IMR-90 (cell line): ENCODE measurements at regions not wholly inside any gene's neighbourhood (a gene's known extent, or its start where the extent isn't known, plus 50 kb on each side); places are given as distances from the start of the nearest gene placed in this dataset.

Source experiments
- ATAC-seq: fragments of 200-7000 bp; cut with Tn5 transposase; 2 replicates; pipeline ENCODE4 v1.9.1; 2020; ENCODE audit warnings: low read depth, mild to moderate bottlenecking, moderate library complexity
- BruUV-seq: library from RNA; stranded (reverse); fragments of 400-500 nt; replicated peaks from 2 replicates; lab custom pipeline; 2021; lab: Mats Ljungman, UMichigan
- CTCF ChIA-PET: fragments of 300-600 bp; formaldehyde crosslinking; extraction: SDS; loops from one replicate; lab custom pipeline; 2021; ENCODE audit warnings: antibody characterized with exemption; lab: Yijun Ruan, JAX
- POLR2A ChIA-PET: fragments of 300-600 bp; sonication (Branson Sonifier 250); formaldehyde crosslinking; loops from one replicate; lab custom pipeline; 2022; ENCODE audit warnings: antibody characterized with exemption; ENCODE audit not compliant: unreplicated experiment; lab: Charles Lee
- DNase-seq: peaks from one replicate; pipeline ENCODE4 v3.0.0; 2013
- H2AFZ ChIP-seq: replicated peaks from 2 replicates; pipeline ENCODE3; 2013; ENCODE audit warnings: low read length, mild to moderate bottlenecking; ENCODE audit not compliant: poor library complexity
- H2AK5ac ChIP-seq: 2 replicates; pipeline ENCODE4 v1.6.1; 2013; ENCODE audit warnings: low read depth, low read length, inconsistent platforms
- H2AK9ac ChIP-seq: replicated peaks from 2 replicates; pipeline ENCODE3; 2013; ENCODE audit warnings: mild to moderate bottlenecking, low read depth, low read length, moderate library complexity; ENCODE audit not compliant: poor library complexity
- H2BK120ac ChIP-seq: 2 replicates; pipeline ENCODE4 v1.6.1; 2013; ENCODE audit warnings: low read depth, low read length, inconsistent platforms
- H2BK15ac ChIP-seq: 3 replicates; pipeline ENCODE4 v1.6.1; 2013; ENCODE audit warnings: low read depth, low read length, inconsistent platforms
- H2BK20ac ChIP-seq: 2 replicates; pipeline ENCODE4 v1.6.1; 2013; ENCODE audit warnings: low read depth, mild to moderate bottlenecking, inconsistent platforms, low read length, moderate library complexity
- H2BK5ac ChIP-seq: 2 replicates; pipeline ENCODE4 v1.6.1; 2013; ENCODE audit warnings: mild to moderate bottlenecking, low read depth, low read length, inconsistent platforms; ENCODE audit not compliant: poor library complexity, severe bottlenecking
- H3K14ac ChIP-seq: replicated peaks from 2 replicates; pipeline ENCODE4 v1.6.1; 2013; ENCODE audit warnings: low read depth, low read length, inconsistent platforms
- H3K18ac ChIP-seq: 2 replicates; pipeline ENCODE4 v1.6.1; 2013; ENCODE audit warnings: low read depth, low read length, control low read depth
- H3K23ac ChIP-seq: 2 replicates; pipeline ENCODE4 v1.6.1; 2013; ENCODE audit warnings: low read depth, low read length, inconsistent platforms
- H3K27ac ChIP-seq: 2 replicates; pipeline ENCODE4 v1.5.1; 2013; ENCODE audit warnings: mild to moderate bottlenecking, control low read depth, low read length; ENCODE audit not compliant: insufficient read depth
- H3K27me3 ChIP-seq: 2 replicates; pipeline ENCODE4 v1.6.1; 2013; ENCODE audit warnings: low read length; ENCODE audit not compliant: control insufficient read depth, insufficient read depth
- H3K36me3 ChIP-seq: 2 replicates; pipeline ENCODE4 v1.6.1; 2013; ENCODE audit warnings: low read length, mixed read lengths; ENCODE audit not compliant: control insufficient read depth, insufficient read depth
- H3K4ac ChIP-seq: 2 replicates; pipeline ENCODE4 v1.6.1; 2013; ENCODE audit warnings: low read depth, low read length, inconsistent platforms
- H3K4me1 ChIP-seq: 2 replicates; pipeline ENCODE4 v1.6.1; 2013; ENCODE audit warnings: low read length, mixed read lengths; ENCODE audit not compliant: control insufficient read depth, insufficient read depth
- H3K4me2 ChIP-seq: 2 replicates; pipeline ENCODE4 v1.6.1; 2013; ENCODE audit warnings: low read depth, mild to moderate bottlenecking, control low read depth, low read length, moderate library complexity
- H3K4me3 ChIP-seq: 2 replicates; pipeline ENCODE4 v1.5.1; 2013; ENCODE audit warnings: low read depth, mild to moderate bottlenecking, control low read depth, low read length, moderate library complexity; ENCODE audit not compliant: insufficient read depth
- H3K56ac ChIP-seq: 2 replicates; pipeline ENCODE4 v1.6.1; 2013; ENCODE audit warnings: low read length, inconsistent platforms; ENCODE audit not compliant: insufficient read depth; ENCODE audit errors: extremely low read depth
- H3K79me1 ChIP-seq, 2 experiments: 2 replicates each; pipeline ENCODE4 v1.6.1; 2013; ENCODE audit warnings: low read length in 2 of 2, inconsistent platforms in 1 of 2, low read depth in 1 of 2
- H3K9ac ChIP-seq: 2 replicates; pipeline ENCODE4 v1.6.1; 2013; ENCODE audit warnings: low read depth, low read length, control low read depth
- H3K9me1 ChIP-seq: 2 replicates; pipeline ENCODE4 v1.6.1; 2013; ENCODE audit warnings: low read length, inconsistent platforms; ENCODE audit not compliant: insufficient read depth
- H3K9me3 ChIP-seq: 2 replicates; pipeline ENCODE4 v1.6.1; 2013; ENCODE audit warnings: low read length; ENCODE audit not compliant: control insufficient read depth, insufficient read depth
- H4K20me1 ChIP-seq: 2 replicates; pipeline ENCODE4 v1.6.1; 2013; ENCODE audit warnings: low read length, inconsistent platforms; ENCODE audit not compliant: insufficient read depth
- H4K5ac ChIP-seq: 2 replicates; pipeline ENCODE4 v1.6.1; 2013; ENCODE audit warnings: mild to moderate bottlenecking, low read depth, low read length, control low read depth
- H4K8ac ChIP-seq, 2 experiments: 2 replicates each; pipeline ENCODE4 v1.6.1; 2013; ENCODE audit warnings: low read depth in 2 of 2, low read length in 2 of 2, control low read depth in 1 of 2, inconsistent platforms in 1 of 2
- H4K91ac ChIP-seq: 2 replicates; pipeline ENCODE4 v1.6.1; 2013; ENCODE audit warnings: low read depth, low read length, inconsistent platforms; ENCODE audit not compliant: insufficient read depth
- CEBPB ChIP-seq: IDR thresholded peaks from 2 replicates; pipeline ENCODE4 v1.6.1; 2012; ENCODE audit warnings: low read depth, low read length, improper control_type of control experiment
- CHD1 ChIP-seq: IDR thresholded peaks from 2 replicates; pipeline ENCODE4 v1.6.1; 2012; ENCODE audit warnings: low read depth, low read length, improper control_type of control experiment
- MAFK ChIP-seq: IDR thresholded peaks from 2 replicates; pipeline ENCODE4 v1.6.1; 2012; ENCODE audit warnings: low read depth, low read length, improper control_type of control experiment
- RAD21 ChIP-seq: IDR thresholded peaks from 2 replicates; pipeline ENCODE4 v1.6.1; 2012; ENCODE audit warnings: low read length, improper control_type of control experiment
- WGBS, 2 experiments: methylation state at CpG; one replicate each; pipeline versions ENCODE4 v1.1.5 to v1.1.7; 2013; ENCODE audit warnings: missing lambda C conversion rate in 2 of 2; ENCODE audit not compliant: insufficient read length in 1 of 2; ENCODE audit errors: extremely low coverage in 2 of 2; 5-methylcytosine and 5-hydroxymethylcytosine counted together
- dilution Hi-C: fragments of 300-500 bp; cut with HindIII; formaldehyde crosslinking; loops from one replicate; pipeline ENCODE4 v1.14.3; 2018; ENCODE audit warnings: low sequenced_read_pairs; ENCODE audit not compliant: unreplicated experiment
- in situ Hi-C: fragments of 300-500 bp; cut with MboI; formaldehyde crosslinking; loops from 3 replicates; pipeline ENCODE4 v1.14.3; 2019; ENCODE audit warnings: low sequenced_read_pairs, inconsistent platforms, mixed read lengths
- intact Hi-C: fragments of 100-400 bp; cut with micrococcal nuclease; formaldehyde crosslinking; loops from 2 replicates; pipeline ENCODE4 v1.10.0; 2022

- intact Hi-C loops: no loop called here
- ATAC-seq: no peak
- no peak overlapping the region for H3K14ac ChIP-seq
These were observed 868.1 kb upstream of the CDH9 start for GRCh38 chr5:27906481-27906880.

More at GRCh38 chr5:27906481-27906880, 868.1 kb upstream of the CDH9 start:
- TF ChIP-seq RAD21: no peak
- no peak for TF ChIP-seq MAFK
- no peak for TF ChIP-seq CEBPB
- TF ChIP-seq CHD1: no peak
- in situ Hi-C loops (no loop called here), dilution Hi-C loops (no loop called here)
- H3K56ac ChIP-seq: no peak overlapping the region
- POLR2A ChIA-PET: no interaction called here
- no peak overlapping the region for H2BK20ac ChIP-seq
- no peak overlapping the region for H4K5ac ChIP-seq
- H3K27me3 ChIP-seq: no peaks in the 10 kb centered on the region
- H4K91ac ChIP-seq: no peak overlapping the region
- H2AFZ ChIP-seq: no peak overlapping the region
- no peak overlapping the region for H3K9ac ChIP-seq
- H3K23ac ChIP-seq: no peak overlapping the region
- H3K18ac ChIP-seq: no peak overlapping the region
- no peaks in the 10 kb centered on the region for H3K9me1 ChIP-seq
- H2BK5ac ChIP-seq: no peak overlapping the region
- H2AK9ac ChIP-seq: no peak overlapping the region
- H2BK120ac ChIP-seq: no peak overlapping the region
- no CpG with 5 or more reads among the region's 2 CpGs for WGBS, 2 experiments
- H4K20me1 ChIP-seq: no peaks in the 10 kb centered on the region
- H3K27ac ChIP-seq: no peak overlapping the region
- H3K4me3 ChIP-seq: no peak overlapping the region
- BruUV-seq: no TSS peak
- H3K36me3 ChIP-seq: no peaks in the 10 kb centered on the region
- CTCF ChIA-PET: no interaction called here
- no peak overlapping the region for H4K8ac ChIP-seq
- 0 out of 2 replicates have a peak, but pooled peaks cover 1% of the 10 kb centered on the region for H3K9me3 ChIP-seq
- no peak overlapping the region for H2BK15ac ChIP-seq
- DNase-seq: no peak
- H3K4ac ChIP-seq: no peak overlapping the region
- H2AK5ac ChIP-seq: no peak overlapping the region
- H3K4me2 ChIP-seq: no peak overlapping the region
- H3K4me1 ChIP-seq: no peaks in the 10 kb centered on the region
- H3K79me1 ChIP-seq: no peaks in the 10 kb centered on the region
